ENCODE measurements at regions not wholly inside any gene's neighbourhood (a gene's known extent, or its start where the extent isn't known, plus 50 kb on each side); places are given as distances from the start of the nearest gene placed in this dataset.

DNA sequence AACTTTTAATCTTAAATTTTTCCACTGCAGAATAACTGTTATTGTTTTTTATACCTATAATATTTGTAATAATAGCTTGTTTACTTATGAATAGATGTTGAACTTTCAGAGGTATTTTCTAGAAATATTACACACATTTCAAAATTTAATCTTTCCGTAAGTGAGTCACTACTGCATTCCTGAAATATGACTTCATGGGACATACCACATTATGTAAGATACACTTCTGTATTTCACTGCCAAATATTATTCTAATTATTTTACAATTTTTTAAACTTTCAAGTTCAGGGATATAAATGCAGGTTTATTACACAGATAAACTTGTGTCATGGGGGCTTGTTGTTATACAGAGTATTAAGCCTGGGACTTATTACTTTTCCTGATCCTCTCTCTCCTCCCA is 2220.5 kb downstream of the NCAM2 start:
- H3K4me3 ChIP-seq (ENCODE audit: low read depth, low read length): no peak overlapping the region
- TF ChIP-seq, protein P1, sequence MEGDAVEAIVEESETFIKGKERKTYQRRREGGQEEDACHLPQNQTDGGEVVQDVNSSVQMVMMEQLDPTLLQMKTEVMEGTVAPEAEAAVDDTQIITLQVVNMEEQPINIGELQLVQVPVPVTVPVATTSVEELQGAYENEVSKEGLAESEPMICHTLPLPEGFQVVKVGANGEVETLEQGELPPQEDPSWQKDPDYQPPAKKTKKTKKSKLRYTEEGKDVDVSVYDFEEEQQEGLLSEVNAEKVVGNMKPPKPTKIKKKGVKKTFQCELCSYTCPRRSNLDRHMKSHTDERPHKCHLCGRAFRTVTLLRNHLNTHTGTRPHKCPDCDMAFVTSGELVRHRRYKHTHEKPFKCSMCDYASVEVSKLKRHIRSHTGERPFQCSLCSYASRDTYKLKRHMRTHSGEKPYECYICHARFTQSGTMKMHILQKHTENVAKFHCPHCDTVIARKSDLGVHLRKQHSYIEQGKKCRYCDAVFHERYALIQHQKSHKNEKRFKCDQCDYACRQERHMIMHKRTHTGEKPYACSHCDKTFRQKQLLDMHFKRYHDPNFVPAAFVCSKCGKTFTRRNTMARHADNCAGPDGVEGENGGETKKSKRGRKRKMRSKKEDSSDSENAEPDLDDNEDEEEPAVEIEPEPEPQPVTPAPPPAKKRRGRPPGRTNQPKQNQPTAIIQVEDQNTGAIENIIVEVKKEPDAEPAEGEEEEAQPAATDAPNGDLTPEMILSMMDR (IDR thresholded peaks at IDR 0.05; ENCODE audit: low read depth, low read length, missing control alignments): no peak
- in situ Hi-C loops (cut with HindIII; ENCODE audit: low sequenced_read_pairs): no loop called here
- DNase-seq (ENCODE audit: low read depth): no peak

DNA sequence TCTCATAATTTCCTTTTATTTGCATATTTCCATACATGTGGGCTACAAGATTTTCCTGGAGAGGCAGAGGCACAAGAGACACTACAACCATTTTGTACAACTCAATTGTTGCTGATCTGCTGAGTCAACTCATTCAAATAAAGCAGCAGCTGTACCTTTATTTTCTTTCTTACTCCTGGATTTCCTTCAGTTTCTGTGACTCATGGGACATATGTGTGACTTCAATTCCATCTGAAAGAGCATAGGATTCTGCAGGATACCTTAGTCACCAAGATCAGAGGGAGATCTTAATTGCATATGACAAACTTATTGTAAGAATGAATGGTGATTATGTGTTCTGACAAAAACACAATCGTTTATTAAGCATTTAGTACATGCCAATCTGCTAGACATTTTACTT is 2219.4 kb downstream of the NCAM2 start:
- in situ Hi-C loops (cut with HindIII; ENCODE audit: low sequenced_read_pairs): no loop called here
- no peak for DNase-seq (ENCODE audit: low read depth)
- H3K4me3 ChIP-seq (ENCODE audit: low read depth, low read length): no peak overlapping the region
- TF ChIP-seq, protein P1 (IDR thresholded peaks at IDR 0.05; ENCODE audit: low read depth, low read length, missing control alignments): no peak

DNA sequence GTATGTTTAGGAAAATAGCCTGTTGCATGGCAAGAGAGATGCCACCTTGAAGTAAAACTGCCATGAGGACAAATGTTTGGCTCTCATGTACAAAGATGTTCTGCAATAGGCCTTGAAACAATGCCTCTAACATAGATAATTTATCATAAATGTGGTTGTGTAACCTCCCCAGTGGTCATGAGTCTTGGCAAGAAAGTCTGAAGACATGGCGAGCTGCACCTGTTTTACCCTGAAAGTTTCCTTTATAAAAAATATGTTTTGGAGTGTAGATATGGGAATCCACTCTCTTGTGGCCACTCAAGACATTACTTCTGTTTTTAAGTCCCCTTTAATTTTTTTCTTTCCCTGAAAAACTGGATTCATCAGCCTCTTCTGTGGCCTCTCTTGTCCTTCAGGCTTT is 2217.1 kb downstream of the NCAM2 start:
- DNase-seq (ENCODE audit: low read depth): no peak
- in situ Hi-C loops (cut with HindIII; ENCODE audit: low sequenced_read_pairs): no loop called here
- no peak overlapping the region for H3K4me3 ChIP-seq (ENCODE audit: low read depth, low read length)

More for the DNA sequence above, 2217.1 kb downstream of the NCAM2 start:
- TF ChIP-seq, protein P1 (IDR thresholded peaks at IDR 0.05; ENCODE audit: low read depth, low read length, missing control alignments): no peak
